GM12878 (cell line): ENCODE measurements at regions not wholly inside any gene's neighbourhood (a gene's known extent, or its start where the extent isn't known, plus 50 kb on each side); places are given as distances from the start of the nearest gene placed in this dataset.

Source experiments
- ATAC-seq: fragments of 200-7000 bp; cut with Tn5 transposase; 3 replicates; pipeline ENCODE4 v1.9.1; 2020; ENCODE audit warnings: mild to moderate bottlenecking, moderate library complexity
- BruUV-seq: library from RNA; stranded (reverse); fragments of 400-500 nt; replicated peaks from 2 replicates; lab custom pipeline; 2021; lab: Mats Ljungman, UMichigan
- CTCF ChIA-PET: fragments of 300-600 bp; sonication (Branson Sonifier 250); formaldehyde crosslinking; extraction: SDS; loops from one replicate; lab custom pipeline; 2021; ENCODE audit warnings: inconsistent platforms; lab: Yijun Ruan, JAX
- POLR2A ChIA-PET: fragments of 350-600 bp; formaldehyde crosslinking; extraction: SDS; loops from one replicate; lab custom pipeline; 2021; ENCODE audit warnings: inconsistent platforms; lab: Charles Lee
- RAD21 ChIA-PET: fragments of 300-600 bp; sonication (Branson Sonifier 250); formaldehyde crosslinking; loops from one replicate; lab custom pipeline; 2023; ENCODE audit warnings: antibody characterized with exemption; ENCODE audit not compliant: unreplicated experiment; lab: Charles Lee
- SMC1A ChIA-PET: fragments of 300-600 bp; sonication (Branson Sonifier 250); formaldehyde crosslinking; loops from one replicate; lab custom pipeline; 2023; ENCODE audit not compliant: unreplicated experiment, uncharacterized antibody; lab: Charles Lee
- DNase-seq: peaks from one replicate; pipeline ENCODE4 v3.0.0-alpha.2; 2011; ENCODE audit warnings: low read depth, low spot score
- FAIRE-seq: peaks from 3 replicates; lab custom pipeline; 2011; peaks lifted over from hg19 to GRCh38; lab: Jason Lieb, UNC
- H2AFZ ChIP-seq: 2 replicates; pipeline ENCODE4 v1.6.0; 2011; ENCODE audit warnings: low read depth, low read length, control low read depth; ENCODE audit not compliant: control insufficient read depth
- H3K27ac ChIP-seq: 2 replicates; pipeline ENCODE4 v1.5.1; 2011; ENCODE audit warnings: control low read depth; ENCODE audit not compliant: control insufficient read depth, insufficient read depth
- H3K27me3 ChIP-seq, 2 experiments: replicated peaks in 1 of 2; 2 replicates each; pipeline versions ENCODE4 v1.6.0 to v1.6.1; 2011; ENCODE audit warnings: low read length in 1 of 2; ENCODE audit not compliant: control insufficient read depth in 2 of 2, insufficient read depth in 2 of 2
- H3K36me3 ChIP-seq, 2 experiments: 2 replicates each; pipeline ENCODE4 v1.5.1; 2011; ENCODE audit warnings: low read length in 1 of 2; ENCODE audit not compliant: control insufficient read depth in 2 of 2, insufficient read depth in 2 of 2
- H3K4me1 ChIP-seq: 2 replicates; pipeline ENCODE4 v1.6.1; 2011; ENCODE audit warnings: mild to moderate bottlenecking, low read length, moderate library complexity, mixed read lengths; ENCODE audit not compliant: control insufficient read depth, insufficient read depth
- H3K4me2 ChIP-seq: 2 replicates; pipeline ENCODE4 v1.6.0; 2011; ENCODE audit warnings: control low read depth; ENCODE audit not compliant: control insufficient read depth, insufficient read depth
- H3K4me3 ChIP-seq: fragments of 200-600 bp; sonication (generic); 2 replicates; pipeline ENCODE4 v1.5.1; 2016
- H3K79me2 ChIP-seq: 2 replicates; pipeline ENCODE4 v1.6.0; 2011; ENCODE audit warnings: low read length; ENCODE audit not compliant: control insufficient read depth, insufficient read depth
- H3K9ac ChIP-seq: 2 replicates; pipeline ENCODE4 v1.8.0; 2011; ENCODE audit warnings: low read length, control low read depth, mixed read lengths; ENCODE audit not compliant: control insufficient read depth, insufficient read depth
- H3K9me3 ChIP-seq: replicated peaks from 3 replicates; pipeline ENCODE4 v1.5.1; 2011; ENCODE audit warnings: mild to moderate bottlenecking, low read length; ENCODE audit not compliant: control insufficient read depth, insufficient read depth
- H4K20me1 ChIP-seq: 2 replicates; pipeline ENCODE4 v1.6.0; 2011; ENCODE audit not compliant: control insufficient read depth, insufficient read depth
- CBX5 ChIP-seq: sonication (generic); IDR thresholded peaks from 2 replicates; pipeline ENCODE4 v1.6.1; 2016; ENCODE audit warnings: low read depth, moderate library complexity, mild to moderate bottlenecking, inconsistent platforms
- CREB1 ChIP-seq: IDR thresholded peaks from 2 replicates; pipeline ENCODE4 v1.6.1; 2012; ENCODE audit warnings: low read depth, mild to moderate bottlenecking, inconsistent platforms
- MTA3 ChIP-seq: IDR thresholded peaks from 2 replicates; pipeline ENCODE4 v1.6.1; 2012; ENCODE audit warnings: low read length, inconsistent platforms, borderline replicate concordance
- PML ChIP-seq: IDR thresholded peaks from 2 replicates; pipeline ENCODE4 v1.6.1; 2012; ENCODE audit warnings: low read length, inconsistent platforms
- RCOR1 ChIP-seq: conservative IDR thresholded peaks from 2 replicates; pipeline ENCODE4 v1.6.1; 2012; ENCODE audit warnings: low read depth, low read length, improper control_type of control experiment
- ZBTB40 ChIP-seq: fragments of 450-650 bp; IDR thresholded peaks from 2 replicates; pipeline ENCODE4 v1.6.1; 2016; ENCODE audit warnings: mild to moderate bottlenecking, moderate library complexity, borderline replicate concordance
- WGBS: methylation state at CpG from one replicate; pipeline ENCODE4 v1.1.6; 2016; ENCODE audit warnings: low lambda C conversion rate; ENCODE audit not compliant: insufficient replicate concordance, insufficient coverage; ENCODE audit errors: missing lambda C conversion rate; 5-methylcytosine and 5-hydroxymethylcytosine counted together
- in situ Hi-C: fragments of 300-500 bp; cut with MboI; formaldehyde crosslinking; loops from 9 replicates; pipeline ENCODE4 v1.14.3; 2018; ENCODE audit warnings: mixed read lengths
- intact Hi-C: fragments of 100-400 bp; cut with micrococcal nuclease; formaldehyde crosslinking; loops from one replicate; pipeline ENCODE4 v1.14.2; 2022; ENCODE audit not compliant: unreplicated experiment
- TF ChIP-seq, protein P1 (sequence below): fragments of 450-650 bp; IDR thresholded peaks from 2 replicates; pipeline ENCODE4 v1.6.1; 2014; ENCODE audit warnings: mild to moderate bottlenecking
- TF ChIP-seq, protein P2 (sequence below): IDR thresholded peaks from 2 replicates; pipeline ENCODE4 v1.6.1; 2011; ENCODE audit warnings: low read depth, mild to moderate bottlenecking, low read length, moderate library complexity, borderline replicate concordance; ENCODE audit errors: extremely low read depth

DNA sequence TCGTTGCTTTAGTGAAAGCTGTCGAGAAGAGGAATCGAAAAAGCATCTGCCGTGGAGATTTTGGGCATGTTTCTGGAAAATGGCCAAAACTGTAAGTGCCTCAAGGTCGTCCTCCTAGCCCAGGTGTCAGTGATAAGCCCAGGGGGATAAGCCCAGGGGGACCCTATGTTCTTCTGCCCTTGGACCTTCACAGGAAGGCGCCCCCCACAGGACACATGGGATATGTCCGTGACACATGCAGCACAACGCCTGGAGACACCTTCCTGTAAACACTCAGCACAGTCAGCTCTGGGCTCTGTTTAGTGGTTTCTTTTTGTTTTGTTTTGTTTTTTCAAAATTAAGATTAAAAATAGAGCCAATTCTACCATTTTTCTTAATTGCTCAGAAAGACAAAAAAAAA, 272.7 kb downstream of the KLF6 start:
- no peak for DNase-seq
- no peaks in the 10 kb centered on the region for H3K36me3 ChIP-seq
- no peaks in the 10 kb centered on the region; the same call in 2 of the 3 replicates for H3K9me3 ChIP-seq
- FAIRE-seq = no peak
- H3K4me2 ChIP-seq = no peak overlapping the region
- no peaks in the 10 kb centered on the region for H3K4me1 ChIP-seq
- no peak for TF ChIP-seq RCOR1
- TF ChIP-seq, protein P1, sequence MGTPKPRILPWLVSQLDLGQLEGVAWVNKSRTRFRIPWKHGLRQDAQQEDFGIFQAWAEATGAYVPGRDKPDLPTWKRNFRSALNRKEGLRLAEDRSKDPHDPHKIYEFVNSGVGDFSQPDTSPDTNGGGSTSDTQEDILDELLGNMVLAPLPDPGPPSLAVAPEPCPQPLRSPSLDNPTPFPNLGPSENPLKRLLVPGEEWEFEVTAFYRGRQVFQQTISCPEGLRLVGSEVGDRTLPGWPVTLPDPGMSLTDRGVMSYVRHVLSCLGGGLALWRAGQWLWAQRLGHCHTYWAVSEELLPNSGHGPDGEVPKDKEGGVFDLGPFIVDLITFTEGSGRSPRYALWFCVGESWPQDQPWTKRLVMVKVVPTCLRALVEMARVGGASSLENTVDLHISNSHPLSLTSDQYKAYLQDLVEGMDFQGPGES = no peak
- TF ChIP-seq MTA3 = no peak
- no peak for TF ChIP-seq CBX5
- TF ChIP-seq, protein P2, sequence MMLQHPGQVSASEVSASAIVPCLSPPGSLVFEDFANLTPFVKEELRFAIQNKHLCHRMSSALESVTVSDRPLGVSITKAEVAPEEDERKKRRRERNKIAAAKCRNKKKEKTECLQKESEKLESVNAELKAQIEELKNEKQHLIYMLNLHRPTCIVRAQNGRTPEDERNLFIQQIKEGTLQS = no peak
- no peak for TF ChIP-seq CREB1
- no peak for TF ChIP-seq PML
- no peak for TF ChIP-seq ZBTB40
- H4K20me1 ChIP-seq = no peaks in the 10 kb centered on the region
- WGBS = 33% methylated on average over 7 of the region's 8 CpGs
- ChIA-PET SMC1A (no interaction called here), RAD21 (no interaction called here), POLR2A (interaction anchor here (0.6 kb wide), 1 partner anchor 1794 kb away, joined by 4 read pairs; no protein-coding TSS in a partner anchor), CTCF (interaction anchor here (1.2 kb wide), 1 partner anchor 13 kb away, joined by 4 read pairs; no protein-coding TSS in a partner anchor)
- BruUV-seq = no TSS peak
- H3K79me2 ChIP-seq = no peaks in the 10 kb centered on the region
- no peak overlapping the region for H3K4me3 ChIP-seq
- no peaks in the 10 kb centered on the region for H3K27me3 ChIP-seq
- in situ Hi-C loops (no loop called here), intact Hi-C loops (no loop called here)
- H2AFZ ChIP-seq = no peak overlapping the region
- H3K9ac ChIP-seq = no peak overlapping the region
- H3K27ac ChIP-seq = no peak overlapping the region
- no peak for ATAC-seq
